ENCODE measurements at regions not wholly inside any gene's neighbourhood (a gene's known extent, or its start where the extent isn't known, plus 50 kb on each side); places are given as distances from the start of the nearest gene placed in this dataset.

DNA sequence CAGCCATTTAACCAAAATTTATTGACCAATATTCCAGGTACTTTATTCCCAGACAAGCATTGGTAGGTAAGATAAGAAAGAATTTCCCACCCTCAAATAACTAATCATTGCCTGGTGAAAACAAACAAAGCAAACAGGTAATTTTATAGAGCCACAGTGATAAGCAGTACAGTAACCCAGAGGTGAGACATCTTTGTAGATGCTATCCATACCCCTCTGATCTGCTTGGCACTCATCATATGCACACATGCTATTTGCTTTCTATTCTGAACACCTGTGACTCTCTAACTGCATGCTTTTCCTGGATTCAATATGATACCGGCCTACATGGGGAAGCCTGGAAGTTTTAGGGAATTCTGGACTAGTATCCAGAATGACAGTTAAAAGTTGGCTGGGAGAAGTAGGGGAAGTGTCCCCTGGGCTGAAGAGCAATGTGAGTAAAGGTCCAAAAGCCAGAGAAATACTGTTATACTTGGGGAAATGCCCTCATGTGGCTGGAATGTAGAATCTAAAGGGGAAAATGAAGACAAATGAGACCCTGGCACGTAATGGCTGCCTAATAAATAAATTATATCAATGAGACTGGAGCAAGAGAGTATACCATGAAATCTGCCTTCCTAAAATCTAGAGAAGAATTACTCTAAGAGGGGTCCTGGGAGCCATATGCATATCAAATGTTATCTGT is 243.8 kb upstream of the ADAMTSL1 start:
- DNase-seq (ENCODE audit: low read depth in 2 of 2): no peak
- H3K4me3 ChIP-seq (replicated peaks in 1 of 2; ENCODE audit: low read depth in 2 of 2, low read length in 2 of 2): no peak overlapping the region
- TF ChIP-seq, protein P1, sequence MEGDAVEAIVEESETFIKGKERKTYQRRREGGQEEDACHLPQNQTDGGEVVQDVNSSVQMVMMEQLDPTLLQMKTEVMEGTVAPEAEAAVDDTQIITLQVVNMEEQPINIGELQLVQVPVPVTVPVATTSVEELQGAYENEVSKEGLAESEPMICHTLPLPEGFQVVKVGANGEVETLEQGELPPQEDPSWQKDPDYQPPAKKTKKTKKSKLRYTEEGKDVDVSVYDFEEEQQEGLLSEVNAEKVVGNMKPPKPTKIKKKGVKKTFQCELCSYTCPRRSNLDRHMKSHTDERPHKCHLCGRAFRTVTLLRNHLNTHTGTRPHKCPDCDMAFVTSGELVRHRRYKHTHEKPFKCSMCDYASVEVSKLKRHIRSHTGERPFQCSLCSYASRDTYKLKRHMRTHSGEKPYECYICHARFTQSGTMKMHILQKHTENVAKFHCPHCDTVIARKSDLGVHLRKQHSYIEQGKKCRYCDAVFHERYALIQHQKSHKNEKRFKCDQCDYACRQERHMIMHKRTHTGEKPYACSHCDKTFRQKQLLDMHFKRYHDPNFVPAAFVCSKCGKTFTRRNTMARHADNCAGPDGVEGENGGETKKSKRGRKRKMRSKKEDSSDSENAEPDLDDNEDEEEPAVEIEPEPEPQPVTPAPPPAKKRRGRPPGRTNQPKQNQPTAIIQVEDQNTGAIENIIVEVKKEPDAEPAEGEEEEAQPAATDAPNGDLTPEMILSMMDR (IDR thresholded peaks at IDR 0.05; ENCODE audit: low read depth, low read length): no peak

DNA sequence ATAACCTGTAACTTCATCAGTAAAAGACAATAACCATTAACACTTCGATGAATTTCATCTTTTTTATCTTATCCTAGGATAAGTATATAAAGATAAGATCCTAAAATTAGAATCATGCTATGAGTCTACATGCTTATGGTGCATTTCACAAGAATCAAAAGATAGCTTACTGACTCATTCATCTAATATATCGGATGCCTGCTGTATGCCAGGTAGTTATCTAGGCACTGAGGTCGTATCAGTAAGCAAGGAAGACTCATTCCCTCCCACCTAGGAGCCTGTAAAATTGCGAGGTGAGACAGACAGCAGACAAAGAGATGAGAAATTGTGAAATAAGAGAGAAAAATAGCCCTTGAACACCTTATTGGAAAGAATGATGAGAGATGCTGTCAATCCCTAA is 240.6 kb upstream of the ADAMTSL1 start:
- TF ChIP-seq, protein P1 (IDR thresholded peaks at IDR 0.05; ENCODE audit: low read depth, low read length): no peak
- no peak for DNase-seq (ENCODE audit: low read depth in 2 of 2)
- no peak overlapping the region for H3K4me3 ChIP-seq (replicated peaks in 1 of 2; ENCODE audit: low read depth in 2 of 2, low read length in 2 of 2)

DNA sequence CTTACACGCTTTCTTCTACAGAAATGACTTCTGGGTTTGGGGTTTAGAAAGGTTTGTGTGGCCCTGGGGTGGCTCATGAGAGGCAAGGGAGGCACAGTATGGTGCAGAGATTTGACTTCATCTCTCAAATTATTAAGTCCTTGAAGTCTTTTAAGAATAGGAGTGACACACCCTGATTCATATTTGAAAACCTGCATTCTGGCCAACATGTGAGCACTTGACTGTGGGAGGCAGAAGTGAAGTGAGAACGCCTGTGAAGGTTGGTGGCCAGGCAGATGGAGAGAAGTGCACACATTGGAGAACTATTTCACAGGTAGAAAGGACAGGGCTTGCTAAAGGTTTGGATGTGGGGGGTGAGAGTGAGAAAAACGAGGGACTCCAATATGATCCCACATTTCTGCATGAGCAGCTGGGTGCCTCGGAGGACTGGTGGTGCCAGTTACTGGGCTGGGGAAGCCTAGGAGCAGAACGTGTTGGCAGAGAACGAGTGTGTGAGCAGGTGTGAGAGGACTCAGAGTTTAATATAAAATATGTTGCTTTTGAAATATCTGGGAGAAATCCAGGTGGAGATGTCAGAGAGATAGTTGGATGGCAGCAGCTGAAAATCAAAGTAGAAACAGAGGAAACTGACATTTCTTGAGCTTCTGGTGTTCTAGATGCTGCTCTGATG is 240.0 kb upstream of the ADAMTSL1 start:
- DNase-seq (ENCODE audit: low read depth in 2 of 2): no peak
- TF ChIP-seq, protein P1 (IDR thresholded peaks at IDR 0.05; ENCODE audit: low read depth, low read length): no peak
- H3K4me3 ChIP-seq (replicated peaks in 1 of 2; ENCODE audit: low read depth in 2 of 2, low read length in 2 of 2): no peak overlapping the region

DNA sequence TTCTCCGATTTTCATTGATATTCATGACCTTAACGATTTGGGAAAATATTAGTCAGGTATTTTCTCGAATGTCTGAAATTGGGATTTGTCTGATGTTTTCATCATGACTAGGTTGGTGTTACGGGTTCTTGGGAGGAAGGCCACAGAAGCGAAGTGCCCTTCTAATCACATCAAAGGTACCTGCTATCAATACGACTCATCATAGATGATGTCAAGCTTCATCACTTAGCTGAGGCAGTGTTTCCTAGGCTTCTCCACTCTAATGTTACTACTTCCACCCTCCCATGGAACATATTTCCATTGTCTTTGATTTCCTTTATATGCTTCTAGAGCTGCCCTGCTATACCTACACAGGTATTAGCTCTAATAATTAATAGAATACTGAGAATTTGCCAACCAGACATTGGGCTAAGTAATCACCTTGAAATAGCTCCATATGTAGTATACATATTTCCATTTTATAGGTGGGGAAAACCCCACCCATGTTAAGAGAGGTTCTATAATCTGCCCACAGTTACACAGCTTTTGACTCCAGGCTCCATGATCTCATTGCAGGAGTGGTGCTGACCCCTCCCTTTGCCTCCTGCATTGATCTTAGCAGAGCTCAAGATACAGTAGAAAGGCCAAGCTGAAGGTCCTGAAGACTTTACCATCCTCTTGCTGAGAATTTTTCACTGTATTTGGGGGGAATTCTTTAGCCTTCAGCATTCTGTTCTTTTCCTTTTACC is 238.6 kb upstream of the ADAMTSL1 start:
- no peak overlapping the region for H3K4me3 ChIP-seq (replicated peaks in 1 of 2; ENCODE audit: low read depth in 2 of 2, low read length in 2 of 2)
- DNase-seq (ENCODE audit: low read depth in 2 of 2): no peak
- TF ChIP-seq, protein P1 (IDR thresholded peaks at IDR 0.05; ENCODE audit: low read depth, low read length): no peak

DNA sequence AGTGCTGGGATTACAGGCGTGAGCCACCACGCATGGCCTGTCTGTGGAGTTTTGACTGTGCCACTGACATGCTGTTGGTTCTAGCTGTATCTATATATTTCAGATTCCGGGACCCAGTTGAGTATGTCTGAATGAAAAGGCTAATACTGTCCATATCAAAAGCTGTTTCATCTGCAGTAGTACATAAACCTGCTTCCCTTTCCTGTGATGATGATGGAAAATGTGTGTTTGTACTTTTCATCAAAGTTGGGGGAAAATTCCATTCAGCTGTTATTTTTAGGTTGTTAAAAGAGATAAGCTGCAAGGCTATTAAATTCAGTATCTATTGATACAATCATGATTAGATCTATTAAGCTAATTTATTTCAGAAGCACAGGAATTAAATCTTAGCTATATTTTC is 237.6 kb upstream of the ADAMTSL1 start:
- DNase-seq (ENCODE audit: low read depth in 2 of 2): no peak
- H3K4me3 ChIP-seq (replicated peaks in 1 of 2; ENCODE audit: low read depth in 2 of 2, low read length in 2 of 2): no peak overlapping the region
- TF ChIP-seq, protein P1 (IDR thresholded peaks at IDR 0.05; ENCODE audit: low read depth, low read length): no peak

DNA sequence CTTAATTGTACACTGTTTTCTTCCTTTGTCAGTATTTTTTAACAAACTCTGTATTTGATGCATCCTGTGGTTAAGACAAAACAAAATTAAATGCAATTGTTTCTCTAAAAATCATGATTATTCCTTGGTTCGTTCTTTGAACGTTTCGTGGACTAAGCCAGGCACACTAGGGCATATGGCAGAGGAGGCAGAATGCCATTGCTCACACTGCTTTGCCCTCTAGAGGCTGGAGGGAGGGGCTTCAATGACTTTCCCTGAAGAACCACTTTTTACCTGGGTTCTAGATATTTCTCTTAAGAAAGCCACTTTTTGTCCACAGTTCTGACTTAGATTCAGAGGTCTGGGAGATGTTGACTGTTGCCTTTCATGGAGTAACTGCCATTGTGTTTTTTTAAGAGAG is 236.2 kb upstream of the ADAMTSL1 start:
- no peak for DNase-seq (ENCODE audit: low read depth in 2 of 2)
- H3K4me3 ChIP-seq (replicated peaks in 1 of 2; ENCODE audit: low read depth in 2 of 2, low read length in 2 of 2): no peak overlapping the region
- TF ChIP-seq, protein P1 (IDR thresholded peaks at IDR 0.05; ENCODE audit: low read depth, low read length): no peak
